Stimulated activated CD4-positive, alpha-beta T cell treated with anti-CD3 and anti-CD28 coated beads, TNF-alpha, amount 100 ng/mL, for 1 hour (primary cell): ENCODE measurements at regions not wholly inside any gene's neighbourhood (a gene's known extent, or its start where the extent isn't known, plus 50 kb on each side); places are given as distances from the start of the nearest gene placed in this dataset.

Source experiments
- DNase-seq, 3 donors: peaks; one replicate each; pipeline ENCODE4 v3.0.0-alpha.2; 2020; ENCODE audit warnings: low read depth in 3 of 3, low spot score in 1 of 3

DNA sequence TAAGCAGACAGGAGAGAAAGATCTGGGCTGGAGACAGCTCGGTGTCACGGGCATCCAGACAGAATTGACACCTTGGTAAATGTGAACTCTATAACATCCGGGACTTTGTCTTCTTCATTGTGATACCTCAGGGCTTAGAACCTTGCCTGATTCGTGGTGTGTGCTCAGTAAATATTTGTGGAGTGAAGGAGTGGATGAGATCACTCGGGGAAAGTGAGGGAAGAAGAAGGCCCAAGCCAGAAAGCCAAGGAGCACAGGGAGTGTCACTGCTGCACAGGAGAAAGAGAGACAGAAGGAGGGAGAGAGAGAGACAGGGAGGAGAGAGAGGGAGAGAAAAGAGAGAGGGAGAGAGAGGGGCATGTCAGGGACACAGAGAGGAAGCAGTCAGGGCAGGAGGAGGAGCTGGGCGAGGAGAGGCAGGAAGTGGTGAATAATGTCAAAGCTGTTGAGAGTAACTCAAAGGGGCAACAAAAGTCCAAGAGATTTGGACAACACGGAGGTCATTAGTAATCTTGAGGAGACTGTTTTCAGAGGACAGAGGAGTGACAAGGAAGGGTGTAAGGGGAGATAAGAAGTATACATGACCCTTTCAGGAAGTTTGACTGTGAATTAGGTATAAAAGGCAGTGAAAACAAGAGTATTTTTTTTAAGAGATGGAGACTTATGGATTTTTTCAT lies 141.6 kb upstream of the MAX start:
- DNase-seq: no peak

DNA sequence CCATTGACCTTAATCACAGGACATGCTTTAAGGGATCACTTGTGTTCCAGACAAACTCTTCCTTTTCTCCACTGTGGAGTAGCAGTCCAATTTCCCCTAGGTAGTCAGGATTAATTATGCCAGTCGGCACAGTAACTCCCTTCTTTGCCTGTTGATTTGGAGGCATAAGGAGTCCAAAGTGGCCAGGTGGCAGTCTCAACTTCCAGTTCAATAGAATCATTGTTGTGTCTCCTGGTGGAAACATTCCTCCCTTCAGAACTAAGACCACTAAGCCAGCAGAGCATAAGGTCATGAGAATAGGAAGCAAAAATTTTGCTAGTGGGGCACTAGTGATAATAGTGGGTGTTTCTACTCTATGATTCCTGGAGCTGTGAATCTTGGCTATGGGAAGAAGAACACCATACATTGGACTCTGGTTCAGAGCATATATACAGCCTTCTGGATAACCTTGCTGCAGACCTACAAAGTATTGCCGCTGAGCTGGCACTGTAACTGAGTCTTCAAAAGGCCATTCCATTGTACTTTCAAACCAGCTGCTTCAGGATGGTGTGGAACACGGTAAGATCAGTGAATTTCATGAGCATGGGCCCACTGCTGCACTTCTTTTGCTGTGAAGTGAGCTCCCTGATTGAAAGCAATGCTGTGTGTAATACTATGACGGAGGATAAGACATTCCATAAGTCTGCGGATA lies 147.3 kb upstream of the MAX start:
- DNase-seq: no peak

- no peak for DNase-seq
Measured at GRCh38 chr14:65250162-65250495, 147.8 kb upstream of the MAX start.

DNA sequence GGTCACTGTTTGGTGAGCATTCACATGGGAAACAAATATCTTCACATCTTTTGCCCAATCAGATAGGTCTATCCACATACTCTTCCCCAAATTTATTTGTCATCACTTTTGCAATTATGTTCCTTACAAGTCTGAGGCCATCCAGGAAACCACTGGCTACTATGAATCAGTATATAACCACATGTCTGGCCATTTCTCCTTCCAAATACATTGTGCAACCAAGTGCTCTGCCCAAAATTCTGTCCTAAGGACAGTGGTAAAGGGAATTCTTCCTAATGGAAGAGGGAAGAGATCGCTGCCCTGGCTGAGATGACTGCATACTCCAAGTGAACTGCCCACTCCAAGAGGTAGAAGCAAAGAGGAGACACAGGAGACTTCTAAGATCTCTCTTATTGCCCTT lies 148.9 kb upstream of the MAX start:
- no peak for DNase-seq

- DNase-seq: no peak
Measured at GRCh38 chr14:65252482-65253255, 150.4 kb upstream of the MAX start.

- no peak for DNase-seq
Measured at GRCh38 chr14:65255029-65255545, 152.8 kb upstream of the MAX start.

DNA sequence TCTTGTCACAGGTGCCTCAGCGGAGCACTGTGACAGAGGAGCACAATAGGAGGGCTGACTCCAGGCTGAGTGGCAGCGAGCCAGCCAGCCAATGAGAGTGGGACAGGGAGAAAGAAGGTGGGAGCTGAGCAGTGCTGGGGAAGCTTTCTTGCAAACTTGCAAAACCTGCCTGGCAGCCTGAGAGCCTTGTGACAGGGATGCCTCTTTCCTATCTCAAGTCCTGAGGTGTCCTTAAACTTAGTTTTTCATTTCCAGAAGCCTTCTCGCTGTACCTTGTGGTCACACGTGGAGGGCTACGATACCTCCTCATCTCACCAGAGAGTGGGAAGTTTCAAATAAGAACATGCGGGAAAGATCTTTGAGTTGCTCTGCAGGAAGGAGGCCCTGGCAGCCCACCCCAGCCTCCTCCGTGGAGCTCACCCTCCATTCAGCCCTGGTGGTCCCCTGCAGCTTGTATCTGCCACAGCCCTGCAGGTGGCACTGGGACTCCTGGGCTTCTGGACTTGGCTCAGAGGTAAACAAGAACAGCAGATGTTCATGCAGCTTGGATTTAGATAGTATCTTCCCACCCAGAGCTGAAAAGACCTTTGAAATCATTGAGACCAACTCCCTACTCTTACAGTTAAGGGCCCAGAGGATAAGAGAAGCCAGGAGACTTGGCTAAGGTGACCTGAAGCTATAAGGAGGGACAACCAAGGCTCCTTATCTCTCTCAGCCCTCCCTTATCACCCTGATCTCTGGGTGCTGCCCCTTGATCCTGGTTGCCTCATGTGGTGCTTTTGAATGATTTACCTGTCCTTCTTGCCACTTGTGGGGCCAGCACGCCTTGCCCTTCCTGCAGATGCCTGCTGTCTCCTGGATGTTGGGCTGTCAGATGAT lies 153.5 kb upstream of the MAX start:
- no peak for DNase-seq

DNA sequence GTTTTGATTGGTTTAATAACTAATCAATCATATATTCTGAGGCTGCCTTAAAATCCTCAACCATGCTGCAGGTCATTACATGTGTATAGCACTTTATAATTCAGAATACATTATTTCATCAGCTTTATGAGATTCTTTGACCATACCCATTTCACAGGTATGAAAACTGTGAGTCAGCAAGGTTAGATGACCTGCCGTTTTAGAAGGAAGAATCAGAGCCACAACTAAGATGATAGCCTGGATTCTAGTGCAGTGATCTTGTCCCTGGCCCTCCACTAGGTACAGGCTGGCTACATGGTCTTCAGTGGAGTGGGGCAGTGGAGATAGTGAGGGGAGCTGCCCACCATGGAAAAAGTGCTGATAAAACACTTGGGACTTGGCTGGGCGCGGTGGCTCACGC lies 154.4 kb upstream of the MAX start:
- DNase-seq: no peak

GRCh38 chr14:65257425-65257824 lies 155.1 kb upstream of the FUT8 start:
- no peak for DNase-seq

- no peak for DNase-seq
Measured at GRCh38 chr14:65258391-65258790, 154.1 kb upstream of the FUT8 start.

DNA sequence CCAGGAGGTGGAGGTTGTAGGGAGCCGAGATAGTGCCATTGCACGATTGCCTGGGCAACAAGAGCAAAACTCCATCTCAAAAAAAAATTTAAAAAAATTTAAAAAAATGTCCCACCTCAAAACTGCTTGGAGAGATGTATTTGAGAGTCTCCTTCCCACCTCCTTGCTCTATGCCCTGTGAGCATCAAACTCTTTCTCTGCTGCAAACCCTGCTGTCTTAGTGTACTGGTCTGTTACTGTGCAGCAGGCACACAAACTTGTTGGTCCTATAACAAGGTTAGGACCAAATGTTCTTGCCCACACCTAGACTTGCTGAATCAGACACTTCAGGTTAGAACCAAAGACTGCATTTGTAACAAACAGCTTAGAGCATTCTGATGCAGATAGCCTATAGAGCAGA lies 153.5 kb upstream of the FUT8 start:
- DNase-seq: no peak

GRCh38 chr14:65260786-65261185 lies 151.7 kb upstream of the FUT8 start:
- DNase-seq: no peak

- no peak for DNase-seq
Measured at GRCh38 chr14:65261425-65261920, 151.1 kb upstream of the FUT8 start.

- no peak for DNase-seq
Measured at GRCh38 chr14:65261946-65262345, 150.6 kb upstream of the FUT8 start.

DNA sequence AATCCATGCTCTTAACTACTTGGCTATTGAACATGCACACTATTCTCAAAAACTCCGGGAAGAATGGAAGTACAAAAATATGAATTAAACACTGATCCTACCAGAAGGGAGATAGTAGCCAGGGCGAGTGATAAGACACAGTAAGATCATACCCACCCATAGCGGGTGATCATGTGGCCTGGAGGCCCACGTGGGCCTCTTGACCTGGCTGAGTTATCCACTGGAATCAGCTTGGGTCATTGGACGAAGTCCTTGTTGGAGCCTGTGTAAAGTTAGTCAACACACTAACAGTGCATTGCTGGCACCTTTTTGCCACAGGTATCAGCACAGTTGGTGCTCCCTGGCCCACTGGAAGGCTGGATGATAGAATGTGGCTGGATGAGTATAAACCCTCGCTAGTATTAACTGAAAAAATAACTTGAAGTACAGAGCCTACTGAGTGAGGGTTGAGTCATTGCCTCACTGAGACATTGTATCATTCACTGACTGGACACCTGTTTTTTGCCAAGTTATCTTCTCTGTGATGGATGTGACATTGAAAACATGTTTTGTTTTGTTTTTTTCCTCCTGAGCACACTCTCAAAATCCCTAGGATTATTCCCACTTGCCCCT lies 149.2 kb upstream of the FUT8 start:
- DNase-seq: no peak

DNA sequence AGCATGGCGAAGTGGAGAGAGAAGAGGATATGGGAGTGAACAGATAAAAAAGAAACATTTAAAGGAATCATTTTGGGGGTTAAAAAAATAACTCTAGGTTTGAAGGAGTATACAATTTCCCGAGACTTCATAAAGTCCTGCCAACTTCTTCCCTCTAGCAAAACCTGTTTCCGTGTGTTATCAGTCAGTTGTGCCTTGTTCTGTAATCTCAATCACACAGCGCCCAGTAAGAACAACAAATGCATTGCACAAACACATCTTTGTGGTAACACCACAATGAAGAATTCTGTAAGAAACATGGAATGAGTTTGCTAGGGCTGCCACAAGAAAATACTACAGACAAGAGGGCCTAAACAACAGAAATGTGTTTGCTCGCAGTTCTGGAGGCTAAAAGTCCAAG lies 144.7 kb upstream of the FUT8 start:
- DNase-seq: no peak

DNA sequence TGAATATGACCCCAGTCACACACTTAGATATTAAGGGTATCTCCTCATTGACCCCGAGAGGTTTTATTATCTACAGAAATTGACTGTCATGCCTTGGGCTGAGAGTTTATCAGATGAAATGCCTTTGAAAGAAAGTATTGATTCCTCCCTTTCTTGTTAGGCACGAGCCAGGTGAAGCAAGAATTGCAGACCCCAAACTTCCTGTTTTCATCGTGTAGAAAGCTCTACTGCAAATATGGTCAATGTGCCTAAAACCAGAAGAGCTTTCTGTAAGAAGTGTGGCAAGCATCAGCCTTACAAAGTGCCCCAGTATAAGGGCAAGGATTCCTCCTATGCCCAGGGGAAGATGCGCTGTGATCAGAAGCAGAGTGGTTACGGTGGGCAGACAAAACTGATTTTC lies 143.9 kb upstream of the FUT8 start:
- no peak for DNase-seq

- DNase-seq: no peak
Measured at GRCh38 chr14:65269732-65270131, 142.8 kb upstream of the FUT8 start.

GRCh38 chr14:65277027-65277426 lies 135.5 kb upstream of the FUT8 start:
- no peak for DNase-seq

- no peak for DNase-seq
Measured at GRCh38 chr14:65277580-65278270, 134.8 kb upstream of the FUT8 start.
